SU-DHL-6 (cell line): ENCODE measurements at regions not wholly inside any gene's neighbourhood (a gene's known extent, or its start where the extent isn't known, plus 50 kb on each side); places are given as distances from the start of the nearest gene placed in this dataset.

ENCODE experiments used
- H2AFZ ChIP-seq: fragments of 200-600 bp; sonication (generic); 2 replicates; pipeline ENCODE4 v1.6.1; 2014; ENCODE audit warnings: low read depth, mild to moderate bottlenecking, moderate library complexity, mixed read lengths, antibody characterized with exemption, low read length; ENCODE audit not compliant: severe bottlenecking
- H3F3A ChIP-seq: fragments of 200-600 bp; shearing (Covaris generic); 2 replicates; pipeline ENCODE4 v1.6.0; 2016; ENCODE audit warnings: antibody characterized with exemption, mild to moderate bottlenecking; ENCODE audit not compliant: insufficient read depth
- H3K27ac ChIP-seq: fragments of 200-600 bp; sonication (generic); 2 replicates; pipeline ENCODE4 v1.5.1; 2016; ENCODE audit warnings: low read depth, mild to moderate bottlenecking, low read length, moderate library complexity, mixed read lengths
- H3K27me3 ChIP-seq: fragments of 200-600 bp; sonication (generic), shearing (Covaris generic); 2 replicates; pipeline ENCODE4 v1.6.0; 2014; ENCODE audit warnings: mild to moderate bottlenecking, low read length
- H3K36me3 ChIP-seq: fragments of 200-600 bp; sonication (generic); 2 replicates; pipeline ENCODE4 v1.6.1; 2014; ENCODE audit warnings: mild to moderate bottlenecking, low read length, mixed read lengths
- H3K4me2 ChIP-seq: fragments of 300-600, 200-600 bp; shearing (Covaris generic), sonication (generic); 2 replicates; pipeline ENCODE4 v1.6.0; 2014; ENCODE audit warnings: low read length, low read depth, mild to moderate bottlenecking; ENCODE audit not compliant: poor library complexity, severe bottlenecking
- H3K4me3 ChIP-seq: fragments of 200-600 bp; sonication (generic); 2 replicates; pipeline ENCODE4 v1.5.1; 2014; ENCODE audit warnings: antibody characterized with exemption, low read length, mild to moderate bottlenecking, mixed read lengths; ENCODE audit not compliant: insufficient read depth, poor library complexity, severe bottlenecking
- H3K79me2 ChIP-seq: fragments of 200-600 bp; sonication (generic); 2 replicates; pipeline ENCODE4 v1.6.1; 2014; ENCODE audit warnings: mild to moderate bottlenecking, low read length, moderate library complexity; ENCODE audit not compliant: insufficient read depth
- H3K9ac ChIP-seq: fragments of 200-600 bp; sonication (generic); 2 replicates; pipeline ENCODE4 v1.7.0; 2014; ENCODE audit warnings: mild to moderate bottlenecking, low read length
- H3K9me2 ChIP-seq: fragments of 200-600 bp; sonication (generic); replicated peaks from 2 replicates; pipeline ENCODE4 v1.6.1; 2014; ENCODE audit warnings: low read length; ENCODE audit not compliant: insufficient read depth
- H3K9me3 ChIP-seq: fragments of 200-600 bp; sonication (generic); 2 replicates; pipeline ENCODE4 v1.6.1; 2014; ENCODE audit warnings: low read length, mixed read lengths; ENCODE audit not compliant: insufficient read depth
- H4K20me1 ChIP-seq: fragments of 200-600 bp; sonication (generic); 2 replicates; pipeline ENCODE4 v1.6.1; 2014; ENCODE audit warnings: low read depth, mild to moderate bottlenecking, antibody characterized with exemption, low read length, moderate library complexity, mixed read lengths
- CTCF ChIP-seq: fragments of 200-600 bp; sonication (generic); IDR thresholded peaks from one replicate; pipeline ENCODE4 v1.5.1; 2017; ENCODE audit warnings: antibody characterized with exemption, mild to moderate bottlenecking, low read length, moderate library complexity; ENCODE audit not compliant: insufficient read depth, poor library complexity, severe bottlenecking
- EZH2phosphoT487 ChIP-seq: fragments of 200-600 bp; sonication (generic), shearing (Covaris generic); conservative IDR thresholded peaks from 2 replicates; pipeline ENCODE4 v1.6.1; 2018; ENCODE audit warnings: mild to moderate bottlenecking, antibody characterized with exemption, low read length, moderate library complexity, mixed read lengths

GRCh38 chr3:40989141-40990061, 209.9 kb upstream of the CTNNB1 start:
- Histone ChIP-seq H4K20me1 (no peaks in the 10 kb centered on the region), H3K27ac (no peak overlapping the region), H3K9ac (no peak overlapping the region), H3K9me3 (no peaks in the 10 kb centered on the region), H3K4me3 (no peak overlapping the region), H2AFZ (no peak overlapping the region), H3K9me2 (no peaks in the 10 kb centered on the region), H3K27me3 (no peaks in the 10 kb centered on the region), H3F3A (no peaks in the 10 kb centered on the region), H3K36me3 (no peaks in the 10 kb centered on the region), H3K79me2 (no peaks in the 10 kb centered on the region), H3K4me2 (no peak overlapping the region)
- TF ChIP-seq EZH2phosphoT487, result no peak
- TF ChIP-seq CTCF, result no peak

DNA sequence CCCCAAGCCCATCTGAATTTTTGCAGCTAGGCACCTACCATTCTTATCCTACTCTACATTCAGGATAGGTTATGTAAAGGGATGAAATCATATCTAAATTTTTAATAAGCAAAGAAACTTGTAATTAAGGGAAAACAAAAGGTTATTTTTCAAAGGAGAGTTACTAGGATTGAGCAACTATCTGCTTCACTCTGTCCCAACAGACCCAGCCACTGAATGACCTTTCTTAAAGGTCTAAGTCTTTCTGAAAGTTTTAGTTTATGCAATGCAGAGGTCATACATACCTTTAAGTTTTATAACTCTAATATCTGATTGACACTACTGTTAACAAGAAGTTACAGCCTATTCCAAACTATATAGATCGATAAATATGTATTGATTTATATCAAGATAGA, 209.2 kb upstream of the CTNNB1 start:
- Histone ChIP-seq H3K4me2 (no peak overlapping the region), H4K20me1 (no peaks in the 10 kb centered on the region), H3K27ac (no peak overlapping the region), H3K9ac (no peak overlapping the region), H3K9me3 (no peaks in the 10 kb centered on the region), H2AFZ (no peak overlapping the region), H3K9me2 (no peaks in the 10 kb centered on the region), H3K4me3 (no peak overlapping the region), H3K79me2 (no peaks in the 10 kb centered on the region), H3K27me3 (no peaks in the 10 kb centered on the region), H3K36me3 (no peaks in the 10 kb centered on the region), H3F3A (no peaks in the 10 kb centered on the region)
- TF ChIP-seq EZH2phosphoT487 (no peak), CTCF (no peak)

- H3K4me3 ChIP-seq, result no peak overlapping the region
- H3K9me2 ChIP-seq, result no peaks in the 10 kb centered on the region
- H3K9ac ChIP-seq, result no peak overlapping the region
- H3K27me3 ChIP-seq, result no peaks in the 10 kb centered on the region
- H2AFZ ChIP-seq, result no peak overlapping the region
- no peak overlapping the region for H3K27ac ChIP-seq
- H3K36me3 ChIP-seq, result no peaks in the 10 kb centered on the region
- no peaks in the 10 kb centered on the region for H3K9me3 ChIP-seq
- no peaks in the 10 kb centered on the region for H4K20me1 ChIP-seq
- H3F3A ChIP-seq, result no peaks in the 10 kb centered on the region
- no peaks in the 10 kb centered on the region for H3K79me2 ChIP-seq
- no peak for TF ChIP-seq CTCF
- no peak for TF ChIP-seq EZH2phosphoT487
- no peak overlapping the region for H3K4me2 ChIP-seq
These were observed 207.3 kb upstream of the CTNNB1 start for GRCh38 chr3:40992023-40992422.
